Fibroblast of pulmonary artery (primary cell): ENCODE measurements at regions not wholly inside any gene's neighbourhood (a gene's known extent, or its start where the extent isn't known, plus 50 kb on each side); places are given as distances from the start of the nearest gene placed in this dataset.
"Not testable (repeated sequence)": the region's sequence is repeated elsewhere in the genome, so short reads cannot be mapped to it uniquely, and the experiment has no call there.

Experiments used
- DNase-seq: peaks from one replicate; pipeline ENCODE4 v3.0.0-alpha.2; 2010; ENCODE audit warnings: low read depth
- H3K4me3 ChIP-seq: replicated peaks from 2 replicates; pipeline ENCODE4 v1.5.1; 2011; ENCODE audit warnings: low read depth, mild to moderate bottlenecking, control low read depth, low read length, moderate library complexity
- CTCF ChIP-seq: IDR thresholded peaks from 2 replicates; pipeline ENCODE4 v1.5.1; 2011; ENCODE audit warnings: mild to moderate bottlenecking, control low read depth, low read length, inconsistent platforms; ENCODE audit errors: missing control alignments

GRCh38 chr4:162770761-162771490 lies 395.8 kb downstream of the NAF1 start:
- no peak for DNase-seq

GRCh38 chr4:162767083-162767482 lies 399.6 kb downstream of the NAF1 start:
- DNase-seq, result no peak
- no peak overlapping the region for H3K4me3 ChIP-seq
- no peak for TF ChIP-seq CTCF

More at GRCh38 chr4:162770761-162771490, 395.8 kb downstream of the NAF1 start:
- H3K4me3 ChIP-seq, result no peak overlapping the region
- TF ChIP-seq CTCF, result no peak

GRCh38 chr4:162761965-162762364 lies 404.7 kb downstream of the NAF1 start:
- H3K4me3 ChIP-seq, result no peak overlapping the region
- DNase-seq, result no peak
- no peak for TF ChIP-seq CTCF

GRCh38 chr4:162740228-162740627 lies 426.5 kb downstream of the NAF1 start:
- DNase-seq, H3K4me3 ChIP-seq: not testable (repeated sequence)

GRCh38 chr4:162739596-162739995 lies 427.1 kb downstream of the NAF1 start:
- not testable (repeated sequence) for DNase-seq

GRCh38 chr4:162732876-162733275 lies 433.8 kb downstream of the NAF1 start:
- DNase-seq, result no peak
- no peak for TF ChIP-seq CTCF
- no peak overlapping the region for H3K4me3 ChIP-seq

More at GRCh38 chr4:162739596-162739995, 427.1 kb downstream of the NAF1 start:
- not testable (repeated sequence) for H3K4me3 ChIP-seq

GRCh38 chr4:162727766-162728165 lies 438.9 kb downstream of the NAF1 start:
- DNase-seq, result no peak
- H3K4me3 ChIP-seq, result no peak overlapping the region
- no peak for TF ChIP-seq CTCF

- TF ChIP-seq CTCF, result no peak
- DNase-seq, result no peak
- no peak overlapping the region for H3K4me3 ChIP-seq
Measured at GRCh38 chr4:162727232-162727631, 439.5 kb downstream of the NAF1 start.
